ENCODE measurements at regions not wholly inside any gene's neighbourhood (a gene's known extent, or its start where the extent isn't known, plus 50 kb on each side); places are given as distances from the start of the nearest gene placed in this dataset.

- H3K27ac ChIP-seq: no peak overlapping the region
- no peak for TF ChIP-seq ZFX (IDR thresholded peaks at IDR 0.05)
- TF ChIP-seq, protein P1, sequence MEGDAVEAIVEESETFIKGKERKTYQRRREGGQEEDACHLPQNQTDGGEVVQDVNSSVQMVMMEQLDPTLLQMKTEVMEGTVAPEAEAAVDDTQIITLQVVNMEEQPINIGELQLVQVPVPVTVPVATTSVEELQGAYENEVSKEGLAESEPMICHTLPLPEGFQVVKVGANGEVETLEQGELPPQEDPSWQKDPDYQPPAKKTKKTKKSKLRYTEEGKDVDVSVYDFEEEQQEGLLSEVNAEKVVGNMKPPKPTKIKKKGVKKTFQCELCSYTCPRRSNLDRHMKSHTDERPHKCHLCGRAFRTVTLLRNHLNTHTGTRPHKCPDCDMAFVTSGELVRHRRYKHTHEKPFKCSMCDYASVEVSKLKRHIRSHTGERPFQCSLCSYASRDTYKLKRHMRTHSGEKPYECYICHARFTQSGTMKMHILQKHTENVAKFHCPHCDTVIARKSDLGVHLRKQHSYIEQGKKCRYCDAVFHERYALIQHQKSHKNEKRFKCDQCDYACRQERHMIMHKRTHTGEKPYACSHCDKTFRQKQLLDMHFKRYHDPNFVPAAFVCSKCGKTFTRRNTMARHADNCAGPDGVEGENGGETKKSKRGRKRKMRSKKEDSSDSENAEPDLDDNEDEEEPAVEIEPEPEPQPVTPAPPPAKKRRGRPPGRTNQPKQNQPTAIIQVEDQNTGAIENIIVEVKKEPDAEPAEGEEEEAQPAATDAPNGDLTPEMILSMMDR (conservative IDR thresholded peaks at IDR 0.05): no peak
Measured at GRCh38 chr18:25713103-25713502, 361.1 kb upstream of the ZNF521 start.

GRCh38 chr18:25710981-25711380 lies 359.0 kb upstream of the ZNF521 start:
- TF ChIP-seq, protein P1 (conservative IDR thresholded peaks at IDR 0.05): no peak
- TF ChIP-seq ZFX (IDR thresholded peaks at IDR 0.05): no peak
- H3K27ac ChIP-seq: no peak overlapping the region

DNA sequence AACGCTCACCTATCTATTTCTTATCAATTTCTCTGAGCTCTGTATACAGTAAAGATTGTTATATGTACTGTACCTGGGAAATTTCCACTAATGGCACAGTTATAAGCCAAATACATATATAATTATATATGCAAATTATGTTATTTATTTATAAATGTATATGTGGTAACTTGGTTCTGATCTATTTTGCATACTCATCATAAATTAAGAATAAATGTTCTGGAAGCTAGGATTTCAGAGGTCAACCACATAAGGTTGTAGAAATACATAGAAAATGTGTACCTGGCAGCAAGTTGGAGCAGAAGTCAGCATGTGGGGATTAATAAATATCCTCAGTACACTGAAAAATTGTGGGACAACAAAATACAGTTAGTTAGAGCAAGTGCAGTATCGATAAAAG lies 353.7 kb upstream of the ZNF521 start:
- H3K27ac ChIP-seq: no peak overlapping the region
- no peak for TF ChIP-seq ZFX (IDR thresholded peaks at IDR 0.05)
- TF ChIP-seq, protein P1 (conservative IDR thresholded peaks at IDR 0.05): no peak

- TF ChIP-seq ZFX (IDR thresholded peaks at IDR 0.05): no peak
- TF ChIP-seq, protein P1 (conservative IDR thresholded peaks at IDR 0.05): no peak
- H3K27ac ChIP-seq: no peak overlapping the region
Measured at GRCh38 chr18:25704494-25704893, 352.5 kb upstream of the ZNF521 start.

GRCh38 chr18:25704071-25704470 lies 352.1 kb upstream of the ZNF521 start:
- TF ChIP-seq ZFX (IDR thresholded peaks at IDR 0.05): no peak
- TF ChIP-seq, protein P1 (conservative IDR thresholded peaks at IDR 0.05): no peak
- no peak overlapping the region for H3K27ac ChIP-seq

- H3K27ac ChIP-seq: no peak overlapping the region
- TF ChIP-seq, protein P1 (conservative IDR thresholded peaks at IDR 0.05): no peak
- TF ChIP-seq ZFX (IDR thresholded peaks at IDR 0.05): no peak
Measured at GRCh38 chr18:25701821-25702220, 349.9 kb upstream of the ZNF521 start.

- TF ChIP-seq, protein P1 (conservative IDR thresholded peaks at IDR 0.05): no peak
- TF ChIP-seq ZFX (IDR thresholded peaks at IDR 0.05): no peak
Measured at GRCh38 chr18:25686960-25687500, 335.1 kb upstream of the ZNF521 start.

More at GRCh38 chr18:25686960-25687500, 335.1 kb upstream of the ZNF521 start:
- no peak overlapping the region for H3K27ac ChIP-seq
